HG03558 (cell line): ENCODE measurements at regions not wholly inside any gene's neighbourhood (a gene's known extent, or its start where the extent isn't known, plus 50 kb on each side); places are given as distances from the start of the nearest gene placed in this dataset.
"Not testable (repeated sequence)": the region's sequence is repeated elsewhere in the genome, so short reads cannot be mapped to it uniquely, and the experiment has no call there.

Experiments used
- ATAC-seq: cut with Tn5 transposase; IDR thresholded peaks from one replicate; pipeline ENCODE4 v1.9.1; 2021; ENCODE audit warnings: moderate number of reproducible peaks; ENCODE audit not compliant: unreplicated experiment; ENCODE audit errors: extremely low read depth

- no peak for ATAC-seq
Observed at GRCh38 chr6:11412011-11412424, 125.5 kb upstream of the TMEM170B start.

- ATAC-seq, result no peak
Observed at GRCh38 chr6:11411593-11411992, 126.0 kb upstream of the TMEM170B start.

- no peak for ATAC-seq
Observed at GRCh38 chr6:11410539-11411307, 126.8 kb upstream of the TMEM170B start.

GRCh38 chr6:11409371-11409770 lies 128.2 kb upstream of the TMEM170B start:
- ATAC-seq, result no peak

- no peak for ATAC-seq
Observed at GRCh38 chr6:11407414-11407813, 130.1 kb upstream of the TMEM170B start.

- no peak for ATAC-seq
Observed at GRCh38 chr6:11404838-11405237, 132.7 kb upstream of the TMEM170B start.

GRCh38 chr6:11404081-11404480 lies 133.5 kb upstream of the TMEM170B start:
- ATAC-seq, result no peak

- no peak for ATAC-seq
Observed at GRCh38 chr6:11403035-11403601, 134.4 kb upstream of the TMEM170B start.

GRCh38 chr6:11402581-11402980 lies 135.0 kb upstream of the TMEM170B start:
- ATAC-seq, result not testable (repeated sequence)

GRCh38 chr6:11401954-11402353 lies 135.6 kb upstream of the TMEM170B start:
- not testable (repeated sequence) for ATAC-seq

- ATAC-seq, result no peak
Observed at GRCh38 chr6:11398451-11399326, 138.9 kb upstream of the TMEM170B start.

GRCh38 chr6:11397622-11398450 lies 139.7 kb upstream of the TMEM170B start:
- no peak for ATAC-seq

GRCh38 chr6:11396860-11397259 lies 140.7 kb upstream of the TMEM170B start:
- ATAC-seq, result no peak

- no peak for ATAC-seq
Observed at GRCh38 chr6:11393713-11394627, 143.6 kb upstream of the TMEM170B start.

GRCh38 chr6:11392778-11393507 lies 144.6 kb upstream of the TMEM170B start:
- no peak for ATAC-seq

- no peak for ATAC-seq
Observed at GRCh38 chr6:11391934-11392777, 145.4 kb upstream of the TMEM170B start.

- no peak for ATAC-seq
Observed at GRCh38 chr6:11389977-11390376, 147.6 kb upstream of the TMEM170B start.
